HG02884 (cell line): ENCODE measurements at regions not wholly inside any gene's neighbourhood (a gene's known extent, or its start where the extent isn't known, plus 50 kb on each side); places are given as distances from the start of the nearest gene placed in this dataset.
"Not testable (repeated sequence)": the region's sequence is repeated elsewhere in the genome, so short reads cannot be mapped to it uniquely, and the experiment has no call there.

Experiments used
- ATAC-seq: cut with Tn5 transposase; IDR thresholded peaks from one replicate; pipeline ENCODE4 v1.9.1; 2021; ENCODE audit warnings: mild to moderate bottlenecking, moderate library complexity; ENCODE audit not compliant: unreplicated experiment

- ATAC-seq: no peak
Measured at GRCh38 chr2:155600296-155600695, 732.2 kb downstream of the NR4A2 start.

GRCh38 chr2:155599834-155600233 lies 732.7 kb downstream of the NR4A2 start:
- no peak for ATAC-seq

DNA sequence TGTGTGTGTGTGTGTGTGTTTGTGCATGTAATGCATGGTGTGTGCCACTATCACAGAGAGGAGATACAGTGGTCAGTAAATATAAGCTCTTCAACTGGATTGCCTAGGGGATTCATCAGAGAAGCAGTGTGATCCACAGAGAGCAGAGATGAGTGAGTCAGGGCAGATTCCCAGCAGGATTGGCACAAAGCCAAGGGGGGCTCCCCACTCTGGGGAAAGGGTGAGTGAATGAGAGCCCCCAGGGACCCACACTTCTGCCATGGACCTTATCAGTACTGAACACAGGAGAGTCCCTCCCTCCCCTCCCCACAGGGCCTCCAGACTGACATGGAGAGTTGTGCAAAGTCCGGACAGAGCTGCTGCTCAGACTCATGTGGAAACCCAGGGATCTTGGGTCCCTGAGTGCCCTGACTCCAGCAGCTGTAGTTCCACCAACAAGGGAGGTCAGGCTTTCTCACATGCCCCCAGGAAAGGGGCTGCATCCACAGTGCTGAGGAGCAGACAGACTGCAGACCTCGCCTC lies 748.8 kb downstream of the NR4A2 start:
- ATAC-seq: no peak

GRCh38 chr2:155574941-155575340 lies 757.6 kb downstream of the NR4A2 start:
- no peak for ATAC-seq

DNA sequence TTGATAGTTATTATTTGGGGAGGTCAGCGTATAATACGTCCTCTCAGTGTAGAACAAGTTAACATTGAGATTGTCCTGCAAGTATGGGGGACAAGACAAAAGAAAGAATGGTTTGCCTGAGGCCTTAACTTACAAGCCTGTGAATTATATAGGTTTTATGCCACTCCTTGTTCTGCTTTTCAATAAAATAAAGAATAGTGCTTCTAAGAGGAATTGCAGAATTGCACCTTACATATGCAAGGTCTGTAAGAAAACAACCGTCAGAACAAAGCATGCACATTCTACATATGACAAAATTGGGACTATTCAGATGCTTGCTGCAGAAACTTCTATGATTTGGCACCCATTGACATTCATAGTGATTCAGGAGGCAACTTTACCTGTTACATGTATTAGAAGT lies 785.0 kb downstream of the NR4A2 start:
- no peak for ATAC-seq

- ATAC-seq: no peak
Measured at GRCh38 chr2:155546721-155547555, 785.6 kb downstream of the NR4A2 start.

- ATAC-seq: not testable (repeated sequence)
Measured at GRCh38 chr2:155539028-155539427, 793.5 kb downstream of the NR4A2 start.

- ATAC-seq: no peak
Measured at GRCh38 chr2:155528034-155528433, 804.5 kb downstream of the NR4A2 start.

GRCh38 chr2:155525199-155525598 lies 807.3 kb downstream of the NR4A2 start:
- ATAC-seq: no peak

DNA sequence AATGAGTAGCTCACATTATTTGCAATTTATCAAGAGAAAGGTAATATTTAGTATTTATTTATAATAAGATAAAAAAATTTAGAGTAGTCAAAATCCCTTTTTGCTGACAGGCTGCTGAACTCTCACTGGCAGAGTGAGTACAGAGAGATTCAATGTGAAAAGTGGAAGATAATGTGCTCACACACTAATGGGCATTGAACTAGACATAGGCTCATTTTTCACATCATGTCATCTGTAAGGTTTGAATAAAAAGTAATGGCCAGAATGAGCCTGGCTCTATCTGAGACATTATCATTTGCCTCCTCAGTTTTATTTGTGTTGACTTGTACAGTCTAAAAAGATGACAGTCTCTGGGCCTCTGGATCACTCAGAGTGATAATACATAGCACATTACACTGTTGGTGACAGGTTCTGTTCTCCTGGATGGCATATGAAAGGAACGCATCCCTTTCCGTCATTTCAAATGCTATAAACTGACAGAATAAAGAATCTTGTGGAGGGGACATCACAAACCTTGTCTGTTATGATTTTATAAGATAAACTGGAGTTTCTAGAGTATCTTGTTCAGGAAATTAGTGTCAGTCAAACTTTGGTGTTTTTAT lies 812.9 kb downstream of the NR4A2 start:
- no peak for ATAC-seq

- no peak for ATAC-seq
Measured at GRCh38 chr2:155518094-155518493, 814.4 kb downstream of the NR4A2 start.

DNA sequence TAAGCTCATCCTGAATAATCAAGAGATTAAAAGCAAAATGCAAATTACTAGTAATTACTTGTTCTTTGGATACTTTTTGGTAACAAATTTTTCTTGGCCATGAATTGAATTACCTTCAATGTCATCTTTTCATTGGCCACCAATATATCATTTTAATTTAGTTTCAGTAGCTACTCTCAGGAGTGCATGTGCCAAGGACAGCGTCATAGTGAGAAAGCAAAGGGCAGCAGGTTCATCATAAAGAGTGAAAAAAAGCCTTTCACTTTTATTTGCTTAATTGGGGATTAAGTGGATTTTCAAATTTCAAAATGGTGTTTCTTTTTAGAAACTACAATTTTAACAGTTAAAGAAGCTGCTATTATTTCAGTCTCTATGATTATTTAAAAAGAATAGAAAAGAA lies 815.2 kb downstream of the NR4A2 start:
- no peak for ATAC-seq

DNA sequence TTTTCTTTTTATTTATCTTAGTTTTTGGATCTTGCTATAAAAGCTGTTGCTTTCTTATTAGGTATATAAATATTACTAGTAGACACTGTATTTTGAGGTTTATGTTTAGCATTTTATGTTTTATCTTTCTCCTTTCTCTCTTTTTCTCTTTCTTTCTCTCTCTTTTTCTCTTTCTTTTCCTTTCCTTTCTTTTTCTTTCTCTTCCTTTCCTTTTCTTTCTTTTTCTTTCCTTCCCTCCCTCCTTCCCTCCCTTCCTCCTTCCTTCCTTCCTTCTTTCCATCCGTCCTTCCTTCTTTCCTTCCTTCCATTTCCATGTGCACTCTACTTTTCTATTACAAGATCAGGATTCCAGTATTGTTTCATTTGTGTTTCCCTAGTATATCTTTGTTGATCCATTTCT lies 814.8 kb downstream of the KCNJ3 start:
- ATAC-seq: no peak

DNA sequence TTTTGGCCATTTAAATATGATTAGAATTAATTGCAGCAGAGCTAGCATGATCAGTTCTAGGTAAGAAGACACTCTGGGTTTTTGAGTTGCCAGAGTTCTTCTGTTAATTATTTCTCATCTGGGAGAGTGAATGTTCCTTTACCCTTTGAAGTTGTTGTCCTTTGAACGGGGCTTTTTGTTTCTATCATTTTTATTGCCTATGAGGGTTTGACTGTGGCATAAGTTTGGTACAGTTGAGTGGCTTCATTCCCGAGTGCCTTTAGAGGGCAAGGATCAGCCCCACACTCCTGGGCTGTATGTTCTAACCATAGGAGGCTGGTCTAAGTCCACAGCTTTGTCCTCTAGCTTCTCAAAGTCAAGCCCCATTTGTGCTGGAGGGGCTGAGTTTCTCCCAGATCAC lies 804.3 kb downstream of the KCNJ3 start:
- ATAC-seq: no peak

DNA sequence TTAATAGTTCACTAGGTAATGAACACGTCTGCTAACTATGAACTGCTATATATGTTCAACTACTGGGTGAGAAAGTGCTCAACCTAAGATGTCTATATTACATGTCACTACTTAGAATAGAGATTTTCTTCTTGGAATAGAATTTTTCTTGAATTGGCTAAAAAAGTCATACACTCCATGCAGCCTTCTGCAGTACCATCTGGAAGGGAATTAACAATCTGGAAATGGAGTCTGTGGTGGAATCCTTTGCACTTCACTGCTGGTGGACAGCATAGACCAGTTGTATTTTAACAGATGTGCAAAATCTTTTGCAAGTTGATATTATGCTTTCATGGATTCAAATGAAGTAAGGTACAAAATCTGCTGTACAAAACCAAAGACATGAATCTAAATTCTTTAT lies 799.6 kb downstream of the KCNJ3 start:
- no peak for ATAC-seq

DNA sequence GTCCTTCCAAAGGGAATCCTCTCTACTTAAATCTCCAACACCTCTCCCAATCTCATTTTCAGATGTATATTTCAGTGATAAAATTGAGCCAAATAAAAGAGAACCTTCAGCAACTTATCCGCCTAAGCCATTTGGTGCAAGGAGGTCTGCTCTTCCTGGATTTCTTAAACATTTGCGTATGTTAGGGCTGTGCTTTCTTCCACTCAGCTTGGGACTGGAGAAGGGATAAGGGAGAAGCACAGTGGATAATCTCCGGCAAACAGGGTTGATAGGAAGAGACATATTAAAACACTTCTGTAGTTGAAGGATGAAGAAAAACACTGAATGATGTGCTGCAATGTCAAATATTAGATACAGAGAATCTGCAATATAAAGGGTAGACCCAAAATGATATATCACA lies 796.2 kb downstream of the KCNJ3 start:
- ATAC-seq: no peak

GRCh38 chr2:155485141-155485842 lies 786.8 kb downstream of the KCNJ3 start:
- no peak for ATAC-seq

GRCh38 chr2:155481141-155481540 lies 782.6 kb downstream of the KCNJ3 start:
- no peak for ATAC-seq

DNA sequence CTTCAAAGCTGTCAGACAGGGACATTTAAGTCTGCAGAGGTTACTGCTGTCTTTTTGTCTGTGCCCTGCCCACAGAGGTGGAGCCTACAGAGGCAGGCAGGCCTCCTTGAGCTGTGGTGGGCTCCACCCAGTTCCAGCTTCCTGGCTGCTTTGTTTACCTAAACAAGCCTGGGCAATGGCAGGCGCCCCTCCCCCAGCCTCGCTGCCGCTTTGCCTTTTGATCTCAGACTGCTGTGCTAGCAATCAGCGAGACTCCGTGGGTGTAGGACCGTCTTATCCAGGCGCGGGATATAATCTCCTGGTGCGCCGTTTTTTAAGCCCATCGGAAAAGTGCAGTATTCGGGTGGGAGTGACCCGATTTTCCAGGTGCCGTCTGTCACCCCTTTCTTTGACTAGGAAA lies 773.5 kb downstream of the KCNJ3 start:
- not testable (repeated sequence) for ATAC-seq

DNA sequence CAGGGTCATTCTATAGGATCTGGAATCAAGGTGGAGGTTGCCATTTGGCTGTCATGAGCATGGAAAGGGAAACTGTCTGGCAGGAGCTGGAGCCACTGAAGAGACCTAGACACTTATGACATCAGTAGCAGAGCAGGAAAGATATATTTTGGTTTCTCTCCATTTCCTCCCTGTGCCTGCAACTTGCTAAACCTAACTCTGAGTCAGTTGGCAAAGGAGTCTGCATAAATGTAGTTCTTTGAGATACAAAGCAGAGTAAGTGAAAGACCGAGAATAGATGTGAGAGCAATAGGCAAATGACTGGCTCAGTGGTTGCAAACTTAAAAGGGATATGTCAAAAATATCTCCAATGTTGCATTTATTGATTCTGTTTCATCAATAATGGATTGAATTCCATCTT lies 757.7 kb downstream of the KCNJ3 start:
- no peak for ATAC-seq

DNA sequence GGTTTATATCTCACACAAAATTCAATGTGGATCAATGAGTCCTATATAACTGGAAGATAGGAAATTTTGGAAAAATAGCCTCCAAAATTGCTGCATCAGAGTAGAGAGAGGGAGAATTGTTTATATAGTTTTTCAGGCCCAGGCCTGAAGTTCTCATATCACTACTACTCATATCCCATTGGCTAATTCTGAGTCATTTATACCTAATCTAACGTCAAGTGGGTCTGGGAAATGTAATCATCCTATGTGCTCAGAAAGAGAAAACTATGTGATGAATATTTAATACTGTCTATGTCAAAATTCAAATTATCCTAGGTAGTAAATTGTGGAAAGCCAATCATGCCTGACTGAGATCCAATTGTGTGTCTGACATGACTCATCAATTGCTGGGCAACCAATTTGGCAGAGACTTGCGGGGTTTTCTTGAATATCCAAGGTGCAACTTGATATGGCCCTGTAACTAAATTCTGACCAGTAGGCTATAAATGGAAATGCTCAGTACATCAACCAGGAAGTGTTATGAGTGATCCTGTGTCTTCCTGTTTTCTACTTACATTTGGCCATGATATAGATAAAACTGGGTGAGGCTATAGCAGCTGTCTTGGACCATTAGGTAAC lies 744.4 kb downstream of the KCNJ3 start:
- no peak for ATAC-seq
